ENCODE measurements at regions not wholly inside any gene's neighbourhood (a gene's known extent, or its start where the extent isn't known, plus 50 kb on each side); places are given as distances from the start of the nearest gene placed in this dataset.
"Not testable (repeated sequence)": the region's sequence is repeated elsewhere in the genome, so short reads cannot be mapped to it uniquely, and the experiment has no call there.

DNA sequence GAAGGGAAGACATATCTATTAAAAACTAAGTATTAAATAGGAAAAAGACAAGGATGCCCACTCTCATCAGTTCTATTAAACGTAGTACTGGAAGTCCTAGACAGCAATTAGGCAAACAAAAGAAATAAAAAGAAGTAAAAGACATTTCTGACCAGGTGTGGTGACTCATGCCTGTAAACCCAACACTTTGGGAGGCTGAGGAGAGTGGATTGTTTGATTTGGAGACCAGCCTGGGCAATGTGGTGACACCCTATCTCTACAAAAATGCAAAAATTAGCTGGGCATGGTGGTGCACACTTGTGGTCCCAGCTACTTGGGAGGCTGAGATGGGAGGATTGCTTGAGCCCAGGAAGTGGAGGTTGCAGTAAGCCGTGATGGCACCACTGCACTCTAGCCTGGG lies 1071.8 kb downstream of the FAT4 start:
- DNase-seq, result no peak

DNA sequence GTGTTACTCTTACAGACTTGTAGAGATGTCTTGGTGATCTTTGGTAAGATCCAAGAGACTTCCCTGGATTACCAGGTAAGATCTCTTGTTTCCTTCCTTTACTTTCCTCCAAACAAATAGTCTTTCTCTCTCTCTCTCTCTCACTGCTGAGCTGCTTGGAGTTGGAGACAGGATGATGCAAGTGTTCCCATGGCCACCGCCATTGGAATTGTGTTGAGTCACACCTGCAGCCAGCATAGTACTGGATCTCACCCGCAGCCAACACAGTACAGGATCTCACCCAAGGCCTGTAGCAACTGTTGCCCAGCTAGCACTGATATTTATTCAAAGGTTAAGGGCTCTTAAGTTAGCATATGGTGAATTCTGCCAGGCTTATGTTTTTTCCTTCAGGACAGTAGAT lies 1080.9 kb downstream of the FAT4 start:
- no peak for DNase-seq

DNA sequence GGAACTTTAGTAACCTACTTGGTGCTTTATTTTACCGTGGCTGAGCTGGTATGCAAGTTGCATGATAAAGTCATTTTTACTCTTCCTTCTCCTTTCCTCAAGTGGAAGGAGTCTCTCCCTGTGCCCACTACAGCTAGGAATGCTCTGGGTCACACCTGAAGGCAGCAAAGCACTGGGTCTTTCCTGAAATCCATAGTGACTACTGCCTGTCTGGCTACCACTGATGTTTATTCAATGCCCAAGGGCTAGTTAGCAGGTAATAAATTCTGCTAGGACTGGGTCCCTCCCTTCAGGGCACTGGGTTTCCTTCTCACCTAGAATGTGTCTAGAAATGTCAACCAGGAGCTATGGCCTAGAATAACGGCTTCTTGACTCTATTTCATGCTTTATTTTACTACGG lies 1081.4 kb downstream of the FAT4 start:
- DNase-seq, result no peak

DNA sequence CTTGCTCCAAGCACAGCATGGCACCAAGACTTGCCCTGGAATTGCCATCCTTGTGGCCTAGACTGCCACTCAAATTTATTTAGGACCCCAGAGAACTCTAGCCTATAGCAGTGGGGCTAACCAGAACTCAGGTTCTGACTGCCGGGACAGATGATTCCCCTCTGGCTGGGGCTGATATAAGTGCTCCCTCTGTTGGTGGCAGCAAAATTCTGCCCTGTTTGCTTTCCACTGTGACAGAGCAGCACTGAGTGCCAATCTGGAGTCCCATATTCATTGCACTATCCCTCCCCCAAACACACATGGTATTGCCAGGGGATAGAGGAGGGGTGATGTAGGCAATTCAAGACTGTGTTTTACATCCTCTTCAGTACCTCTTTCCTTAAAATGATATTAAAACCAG lies 1081.9 kb downstream of the FAT4 start:
- DNase-seq, result no peak

DNA sequence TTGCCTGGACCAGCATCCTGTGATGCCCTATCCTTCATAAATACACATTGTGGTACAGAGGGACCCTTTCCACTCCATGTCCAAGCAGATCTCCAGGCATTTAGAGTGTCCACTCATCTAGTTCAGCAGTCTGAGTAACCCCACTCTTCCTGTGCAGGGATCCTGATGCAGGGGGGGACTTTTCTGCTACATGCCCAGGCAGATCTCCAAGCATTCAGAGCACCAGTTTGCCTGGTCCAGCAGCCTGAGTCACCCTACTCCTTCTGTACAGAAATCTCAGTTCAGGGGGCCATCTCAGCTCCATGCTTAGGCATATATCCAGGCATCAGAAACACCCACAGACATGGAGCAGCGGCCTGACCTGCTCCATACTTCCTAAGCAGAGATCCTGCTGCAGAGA lies 1089.8 kb downstream of the FAT4 start:
- DNase-seq, result no peak

DNA sequence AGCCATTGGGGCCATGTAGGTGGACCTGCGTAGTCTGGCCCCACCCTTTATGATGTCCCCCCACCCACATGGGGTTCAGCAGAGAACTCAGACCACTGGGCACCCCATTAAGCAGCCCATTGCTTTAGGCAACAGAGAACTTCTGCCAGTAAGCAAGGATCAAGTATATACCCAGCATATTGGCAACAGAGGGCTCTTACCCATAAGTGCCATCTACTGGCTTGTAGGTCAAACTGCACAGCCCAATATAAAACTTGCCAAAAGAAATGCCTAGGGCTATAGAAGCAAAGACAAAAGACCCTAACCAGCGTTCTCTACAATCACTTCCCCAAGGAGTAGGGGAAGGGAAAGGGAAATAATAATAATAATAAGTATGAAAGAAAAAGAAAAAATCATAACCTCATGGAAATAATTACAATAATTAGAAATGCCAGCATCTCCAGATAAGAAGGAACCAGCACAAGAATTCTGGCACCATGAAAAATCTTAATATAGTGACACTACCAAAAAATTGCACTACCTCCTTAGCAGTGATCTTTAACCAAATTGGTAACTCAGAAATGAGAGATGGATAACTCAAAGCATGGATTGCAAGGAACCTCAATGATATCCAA lies 1090.7 kb downstream of the FAT4 start:
- peak in 1 of 5 experiments; percentile 9 for DNase-seq

DNA sequence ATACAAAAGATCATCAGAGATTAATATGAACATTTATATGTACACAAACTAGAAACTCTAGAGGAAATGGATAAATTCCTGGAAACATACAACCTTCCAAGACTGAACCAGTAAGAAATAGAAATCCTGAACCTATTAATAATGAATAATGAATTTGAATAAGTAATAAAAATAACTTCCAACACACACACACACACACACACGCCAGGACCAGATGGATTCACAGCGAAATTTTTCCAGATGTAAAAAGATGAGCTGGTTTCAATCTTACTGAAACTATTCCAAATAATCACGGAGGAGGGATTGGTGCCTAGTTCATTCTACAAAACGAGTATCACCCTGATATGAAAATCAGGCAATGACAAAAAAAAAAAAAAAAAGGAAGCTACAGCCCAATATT lies 1095.0 kb downstream of the FAT4 start:
- DNase-seq, result no peak

DNA sequence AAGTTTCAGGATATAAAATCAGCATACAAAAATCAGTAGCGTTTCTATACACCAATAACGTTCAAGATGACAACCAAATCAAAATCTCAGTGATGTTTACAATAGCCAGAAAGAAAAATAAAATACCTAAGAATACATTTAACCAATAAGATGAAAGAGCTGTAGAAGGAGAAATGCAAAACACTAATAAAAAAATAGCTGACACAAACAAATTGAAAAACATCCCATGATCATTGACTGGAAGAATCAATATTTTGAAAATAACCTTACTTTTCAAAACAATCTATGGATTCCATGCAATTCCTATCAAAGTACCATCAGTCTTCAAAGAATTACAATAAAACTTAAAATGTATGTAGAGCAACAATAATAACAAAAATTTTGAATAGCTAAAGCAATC lies 1096.3 kb downstream of the FAT4 start:
- DNase-seq, result no peak

DNA sequence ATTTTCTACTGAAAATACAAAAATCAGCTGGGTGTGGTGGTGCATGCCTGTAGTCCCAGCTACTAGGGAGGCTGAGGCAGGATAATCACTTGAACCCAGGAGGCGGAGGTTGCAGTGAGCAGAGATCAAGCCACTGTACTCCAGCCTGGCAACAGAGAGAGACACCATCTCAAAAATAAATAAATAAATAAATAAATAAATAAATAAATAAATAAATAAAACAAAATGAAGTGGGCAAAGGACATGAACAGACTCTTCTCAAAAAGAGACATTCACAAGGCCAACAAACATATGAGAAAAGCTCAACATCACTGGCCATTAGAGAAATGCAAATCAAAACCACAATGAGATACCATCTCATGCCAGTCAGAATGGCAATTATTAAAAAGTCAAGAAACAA lies 1097.6 kb downstream of the FAT4 start:
- DNase-seq, result not testable (repeated sequence)

DNA sequence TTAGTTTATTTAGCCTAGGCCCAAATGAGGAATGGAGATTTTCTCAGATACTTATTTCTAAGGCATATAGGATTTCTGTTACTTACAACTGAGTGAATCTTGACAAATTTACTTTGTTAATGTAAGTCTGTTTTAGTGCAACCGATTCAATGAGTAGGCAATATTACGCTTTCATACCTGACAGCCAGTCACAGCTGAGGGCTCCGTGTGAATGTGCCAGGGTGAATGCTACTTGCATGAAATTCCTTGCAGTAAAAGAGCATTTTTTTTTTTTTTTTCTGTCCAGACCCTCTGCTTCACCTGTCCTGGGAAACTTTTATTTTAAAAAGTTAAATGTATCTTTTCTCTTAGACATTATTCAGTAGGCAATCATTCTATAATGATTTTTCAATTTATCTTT lies 1100.0 kb downstream of the FAT4 start:
- no peak for DNase-seq

DNA sequence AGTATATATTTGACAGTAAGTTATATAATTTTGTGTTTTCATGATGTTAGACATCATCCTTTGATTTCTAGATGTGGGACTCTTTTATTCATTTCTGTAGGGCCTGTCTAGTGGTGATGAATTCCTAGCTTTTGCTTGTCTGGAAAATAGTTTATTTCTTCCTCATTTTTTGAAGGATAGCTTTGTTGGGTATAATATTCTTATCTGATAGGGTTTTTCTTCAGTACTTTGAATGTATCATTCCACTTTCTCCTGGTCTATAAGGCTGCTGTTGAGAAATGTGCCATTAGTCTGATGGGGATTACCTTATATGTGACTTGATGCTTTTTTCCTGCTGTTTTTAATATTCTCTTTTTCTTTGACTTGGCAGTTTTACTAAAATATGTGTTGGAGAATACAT lies 1104.5 kb downstream of the FAT4 start:
- DNase-seq, result no peak

DNA sequence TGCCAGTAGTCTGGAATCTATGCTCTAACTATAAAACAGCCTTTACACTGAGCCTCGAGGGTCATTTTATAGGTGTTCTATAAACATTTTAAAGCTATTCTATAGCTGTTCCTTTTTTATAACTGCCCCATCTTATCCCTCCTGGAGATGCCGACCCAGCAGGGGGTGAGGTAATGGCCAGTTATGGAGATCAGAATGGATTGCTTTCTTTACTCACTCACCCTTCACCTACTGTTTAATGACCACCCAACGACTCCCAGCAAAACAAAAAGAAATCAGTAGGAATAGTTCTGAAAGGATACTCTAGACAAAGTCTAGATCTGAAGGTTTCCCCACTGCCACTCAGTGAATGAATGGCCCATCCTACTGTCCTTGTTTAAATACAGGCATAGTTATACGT lies 1113.1 kb downstream of the FAT4 start:
- no peak for DNase-seq

DNA sequence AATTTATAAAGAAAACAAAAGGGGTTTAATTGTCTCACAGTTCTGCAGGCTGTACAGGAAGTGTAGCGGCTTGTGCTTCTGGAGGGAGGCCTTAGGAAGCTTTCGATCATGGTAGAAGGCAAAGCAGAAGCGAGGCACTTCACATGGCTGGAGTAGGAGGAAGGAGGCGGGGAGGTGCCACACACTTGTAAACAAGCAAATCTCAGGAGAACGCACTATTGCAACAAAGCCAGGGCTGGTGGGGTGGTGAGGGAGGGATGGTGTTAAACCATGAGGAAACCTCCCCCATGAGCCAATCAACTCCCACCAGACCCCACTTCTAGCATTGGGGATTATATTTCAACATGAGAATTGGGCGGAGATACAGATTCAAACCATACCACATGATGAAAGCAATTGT lies 1116.3 kb downstream of the FAT4 start:
- DNase-seq, result no peak

DNA sequence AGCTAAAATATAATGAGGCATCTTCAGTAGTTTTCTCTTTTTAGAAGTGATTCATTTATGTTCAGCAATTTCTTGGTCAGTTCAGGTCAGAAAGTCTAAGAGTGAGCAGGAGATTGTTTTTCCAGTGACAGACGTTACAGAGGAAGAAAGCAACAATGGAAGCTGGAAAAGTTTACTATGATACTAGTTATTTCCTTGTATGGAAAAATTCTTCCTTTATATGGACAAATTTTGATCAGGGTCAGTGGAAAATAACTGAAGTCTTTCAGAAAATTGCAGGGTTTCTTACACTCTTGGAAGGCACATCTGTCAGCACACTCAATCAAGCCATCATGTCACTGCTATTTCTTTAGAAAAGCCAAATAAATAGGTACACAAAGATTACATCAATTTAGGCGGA lies 1120.7 kb downstream of the FAT4 start:
- DNase-seq, result no peak

DNA sequence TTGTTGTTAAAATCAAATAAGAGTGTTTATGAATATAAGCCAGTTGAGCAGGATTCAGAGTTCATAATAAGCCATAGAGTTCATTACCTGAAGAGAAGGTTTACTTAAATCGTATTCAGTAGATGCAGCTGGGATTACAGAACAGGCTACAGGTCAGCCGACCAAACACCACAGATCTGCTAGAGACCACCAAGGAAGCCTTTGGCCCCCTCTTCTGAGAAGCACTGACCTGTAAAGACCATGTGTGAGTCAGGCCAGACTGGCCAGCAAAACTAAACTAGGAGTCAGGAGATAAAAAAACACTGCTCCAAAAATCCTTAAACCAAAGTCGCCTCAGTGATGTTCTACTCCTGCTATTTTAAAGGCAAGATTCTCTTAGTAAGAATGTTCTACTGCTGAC lies 1125.5 kb downstream of the FAT4 start:
- DNase-seq, result no peak

DNA sequence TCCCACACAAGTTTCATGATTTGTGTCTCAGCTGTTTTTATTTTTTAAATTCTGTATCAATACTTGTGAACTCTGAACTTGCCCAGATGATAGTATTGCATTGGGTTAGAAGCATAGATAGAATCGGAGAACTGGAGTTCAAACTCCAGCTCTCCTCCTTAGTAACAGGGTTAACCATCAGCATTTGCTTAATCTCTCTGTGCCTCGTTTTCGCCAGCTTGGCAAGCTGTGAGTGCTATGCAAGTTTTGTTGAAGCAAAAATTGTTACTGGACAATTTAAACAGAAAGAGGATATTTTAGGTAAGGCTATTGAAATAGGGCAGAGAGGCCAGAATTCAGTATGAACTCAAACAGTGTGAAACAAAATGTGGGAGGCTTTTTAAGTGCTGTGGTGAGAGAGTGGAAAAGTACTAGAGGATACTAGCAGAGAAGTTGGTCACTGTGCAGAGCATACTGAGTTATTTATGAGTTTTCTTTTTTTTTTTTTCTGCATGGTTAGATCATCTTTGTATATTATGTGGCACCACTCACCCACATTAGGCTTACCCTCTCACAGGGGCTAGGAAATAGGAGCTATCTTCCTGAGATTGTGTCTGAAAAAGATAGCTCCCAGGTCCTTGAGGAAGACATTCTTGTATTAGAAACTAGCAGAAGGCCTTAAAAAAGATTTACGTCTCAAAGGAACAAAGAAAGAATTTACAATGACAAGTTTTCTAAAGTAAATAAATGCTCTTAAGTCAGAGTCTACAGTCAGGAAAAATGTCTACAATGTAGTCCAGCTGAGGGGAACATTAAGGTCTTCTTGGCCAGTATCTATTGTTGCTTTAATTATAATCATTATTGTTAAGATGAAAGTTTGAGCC lies 1126.6 kb downstream of the FAT4 start:
- DNase-seq, result no peak

DNA sequence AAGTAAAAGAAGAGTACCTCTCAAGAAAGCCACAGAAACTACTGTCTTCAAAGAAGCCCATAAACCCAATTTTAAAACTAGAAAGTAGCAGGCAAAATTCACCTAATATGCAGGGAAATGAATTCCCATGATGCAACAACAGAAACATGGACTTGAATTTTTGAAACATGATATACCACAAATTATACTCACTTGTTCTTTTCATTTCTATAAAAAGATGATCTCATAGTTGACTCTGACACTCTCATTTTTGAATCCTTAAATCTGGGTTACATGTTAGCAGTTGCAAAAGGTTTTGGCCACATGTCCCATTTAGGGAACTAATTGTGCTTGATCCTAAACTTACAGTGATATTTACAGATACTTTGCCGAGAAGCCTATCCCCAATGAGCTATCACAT lies 1130.8 kb downstream of the FAT4 start:
- DNase-seq, result no peak

DNA sequence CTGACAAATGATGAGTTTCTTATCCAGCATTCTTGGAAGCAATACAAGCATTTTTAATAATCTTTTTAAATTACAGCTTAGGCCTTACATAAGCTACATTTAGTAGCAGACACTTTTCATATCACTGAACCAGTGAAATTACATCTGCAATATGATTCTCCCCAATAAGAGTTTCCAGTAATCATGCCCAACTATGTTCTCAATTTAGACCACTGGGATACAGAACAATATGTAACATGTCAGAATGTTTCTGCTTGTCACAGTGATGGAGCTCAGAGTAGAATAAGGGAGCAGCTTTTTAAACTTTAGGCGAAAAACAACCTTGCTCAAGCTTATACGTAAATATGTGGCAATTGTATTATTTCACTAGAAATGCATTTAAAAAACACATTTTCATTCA lies 1132.2 kb downstream of the FAT4 start:
- DNase-seq, result no peak

DNA sequence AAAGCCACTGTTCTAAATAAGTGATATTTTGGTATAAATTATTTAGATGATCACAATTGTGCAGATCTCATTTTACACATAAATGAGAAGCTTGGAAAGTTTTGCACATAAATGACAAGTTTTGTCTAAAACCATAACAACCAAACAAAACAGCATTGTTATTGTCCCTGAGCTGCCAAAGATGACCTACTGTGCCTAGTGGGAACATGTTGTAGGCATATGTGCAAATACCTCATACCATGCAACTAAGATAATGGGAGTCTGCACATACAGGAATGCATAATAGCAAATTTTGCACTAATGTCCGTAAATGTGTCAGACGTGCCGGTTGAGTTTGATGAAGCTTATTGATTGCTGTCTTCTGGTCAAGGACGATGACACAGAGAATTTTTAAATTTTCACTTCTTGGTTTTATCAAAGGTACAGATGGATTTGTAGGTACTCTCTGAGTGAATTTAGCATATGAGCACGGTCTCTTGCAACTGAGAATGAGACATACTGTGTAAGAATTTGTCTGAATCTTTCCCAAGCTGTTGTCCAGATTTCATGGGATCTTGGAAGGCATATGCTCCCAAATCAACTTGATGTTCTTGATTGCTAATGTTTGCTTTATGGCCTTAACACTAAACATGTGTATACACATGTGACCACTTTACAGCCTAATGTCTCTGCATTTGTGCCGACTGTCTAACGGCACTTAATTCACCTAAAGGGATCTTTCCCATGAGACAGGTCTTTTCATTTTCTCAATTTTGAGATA lies 1133.5 kb downstream of the FAT4 start:
- no peak for DNase-seq

DNA sequence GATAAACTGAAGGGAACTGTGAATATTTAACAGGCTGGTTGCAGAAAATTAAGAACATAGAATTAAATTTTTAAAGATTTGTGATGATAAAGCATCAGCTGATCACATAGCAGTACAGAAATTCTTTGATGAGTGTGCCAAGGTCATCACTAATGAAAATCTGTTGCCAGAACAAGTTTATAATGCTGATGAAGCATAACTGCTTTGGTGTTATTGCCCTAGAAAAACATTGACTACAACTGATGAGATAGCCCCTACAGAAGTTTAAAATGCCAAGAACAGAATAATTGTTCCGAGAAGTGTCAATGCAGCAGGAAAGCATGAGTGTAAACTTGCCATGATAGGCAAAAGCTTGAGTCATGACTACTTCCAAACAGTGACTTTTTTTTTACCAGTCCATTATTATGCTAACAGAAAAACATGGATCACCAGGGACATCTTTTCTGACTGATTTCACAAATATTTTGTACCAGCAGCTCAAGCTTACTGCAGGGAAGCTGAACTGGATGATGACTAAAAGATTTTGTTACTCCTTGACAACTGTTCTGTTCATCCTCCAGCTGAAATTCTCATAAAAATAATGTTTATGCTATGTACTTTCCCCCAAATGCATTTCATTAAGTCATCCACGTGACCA lies 1136.6 kb downstream of the FAT4 start:
- no peak for DNase-seq

DNA sequence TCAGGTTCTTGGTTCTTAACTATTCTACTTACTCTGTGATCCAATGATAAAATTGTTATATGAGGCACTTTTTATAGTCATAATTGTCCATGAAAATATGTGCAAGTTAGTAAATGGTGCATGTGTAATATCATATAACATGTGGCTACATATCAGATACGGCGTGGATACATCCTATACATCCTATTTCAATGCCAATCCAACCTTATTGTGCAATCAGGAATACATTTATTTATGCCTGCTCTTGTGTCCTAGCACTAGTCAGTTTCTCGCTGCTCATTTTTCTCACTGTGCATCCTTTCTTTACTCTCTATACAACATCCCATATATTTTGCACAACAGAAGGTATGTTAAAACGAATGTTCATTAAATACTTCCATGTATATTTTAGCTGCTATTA lies 1141.1 kb downstream of the FAT4 start:
- no peak for DNase-seq

DNA sequence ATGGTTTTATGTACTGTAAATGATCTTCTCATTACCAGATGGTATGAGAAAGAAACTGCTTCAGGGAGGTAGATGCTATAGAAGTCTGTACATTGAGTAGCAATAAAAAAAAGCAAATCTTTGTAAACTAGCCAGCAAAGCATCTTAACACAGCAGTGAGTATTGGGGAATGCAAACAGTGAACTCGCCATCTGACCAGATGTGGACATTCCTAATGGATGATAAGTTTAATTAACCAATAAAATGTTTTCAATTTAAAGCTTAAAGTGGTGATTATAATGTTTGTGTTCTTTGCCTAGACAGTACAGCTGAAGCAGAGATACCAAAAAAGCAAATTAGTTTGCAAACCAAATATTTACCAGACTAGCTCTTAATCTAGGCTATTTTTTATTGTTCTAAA lies 1144.2 kb downstream of the FAT4 start:
- DNase-seq, result no peak

DNA sequence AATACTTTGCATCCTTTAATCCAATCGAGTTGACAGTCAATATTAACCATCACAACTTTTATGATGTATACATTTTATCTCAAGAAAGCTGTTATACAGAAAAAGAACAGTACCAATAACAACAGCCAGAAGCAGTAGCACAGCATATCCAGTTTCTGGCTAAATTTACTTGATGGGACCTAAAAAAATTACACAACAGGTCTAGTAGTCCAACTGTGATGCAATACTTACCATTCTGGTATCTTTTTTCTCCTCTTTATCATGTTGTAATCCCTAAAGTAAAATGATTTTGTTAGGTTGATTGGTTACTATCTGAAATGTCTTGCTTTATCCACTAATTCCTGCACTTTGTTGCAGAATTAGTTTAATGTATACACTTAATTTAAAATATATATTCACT lies 1150.6 kb downstream of the FAT4 start:
- DNase-seq, result no peak

All from T-helper 2 cell (primary cell).